ENCODE measurements at regions not wholly inside any gene's neighbourhood (a gene's known extent, or its start where the extent isn't known, plus 50 kb on each side); places are given as distances from the start of the nearest gene placed in this dataset.
"Not testable (repeated sequence)": the region's sequence is repeated elsewhere in the genome, so short reads cannot be mapped to it uniquely, and the experiment has no call there.

GRCh38 chr4:166198516-166199310 lies 325.7 kb downstream of the TLL1 start:
- Histone ChIP-seq H3K36me3 (no peaks in the 10 kb centered on the region), H3K27ac (no peak overlapping the region), H3K4me3 (no peak overlapping the region), H3K27me3 (no peaks in the 10 kb centered on the region), H3K9me3 (no peaks in the 10 kb centered on the region), H3K4me1 (no peaks in the 10 kb centered on the region)
- intact Hi-C loops (cut with DNase I) = no loop called here
- no peak for DNase-seq
- TF ChIP-seq POLR2AphosphoS5 (IDR thresholded peaks at IDR 0.05) (no peak), EP300 (IDR thresholded peaks at IDR 0.05) (no peak), CTCF (IDR thresholded peaks at IDR 0.05) (no peak), POLR2A (IDR thresholded peaks at IDR 0.05) (no peak)
- 88 to 91% methylated on average over 12 of the region's 12 CpGs for WGBS, 2 donors

GRCh38 chr4:166202991-166203390 lies 330.0 kb downstream of the TLL1 start:
- DNase-seq = no peak
- Histone ChIP-seq H3K36me3 (no peaks in the 10 kb centered on the region), H3K27ac (no peak overlapping the region), H3K27me3 (no peaks in the 10 kb centered on the region), H3K9me3 (no peaks in the 10 kb centered on the region), H3K4me1 (no peaks in the 10 kb centered on the region), H3K4me3 (no peak overlapping the region)
- intact Hi-C loops (cut with DNase I) = no loop called here
- WGBS, 2 donors = 86 to 90% methylated on average over 4 of the region's 4 CpGs
- TF ChIP-seq CTCF (IDR thresholded peaks at IDR 0.05) (no peak), EP300 (IDR thresholded peaks at IDR 0.05) (no peak), POLR2A (IDR thresholded peaks at IDR 0.05) (no peak), POLR2AphosphoS5 (IDR thresholded peaks at IDR 0.05) (no peak)

GRCh38 chr4:166212326-166212725 lies 339.3 kb downstream of the TLL1 start:
- whole genome bisulfite sequencing, 2 donors = 88 to 90% methylated on average over 4 of the region's 4 CpGs
- DNase-seq; H3K4me1 ChIP-seq; H3K36me3 ChIP-seq; H3K27me3 ChIP-seq; H3K4me3 ChIP-seq; intact Hi-C loops (cut with DNase I); H3K27ac ChIP-seq: not testable (repeated sequence)
- H3K9me3 ChIP-seq = peaks cover 0 to 14% (median 6%) of the 10 kb centered on the region in 4 donors

GRCh38 chr4:166222271-166222670 lies 349.2 kb downstream of the TLL1 start:
- no peaks in the 10 kb centered on the region for H3K27me3 ChIP-seq
- 47 to 68% methylated on average over 1 of the region's 1 CpG for WGBS, 2 donors
- intact Hi-C loops (cut with DNase I) = no loop called here
- DNase-seq = no peak
- no peak overlapping the region for H3K27ac ChIP-seq
- H3K36me3 ChIP-seq = no peaks in the 10 kb centered on the region
- no peak overlapping the region for H3K4me3 ChIP-seq
- no peaks in the 10 kb centered on the region for H3K9me3 ChIP-seq
- H3K4me1 ChIP-seq = no peaks in the 10 kb centered on the region
- TF ChIP-seq EP300 (IDR thresholded peaks at IDR 0.05) (no peak), CTCF (IDR thresholded peaks at IDR 0.05) (no peak), POLR2A (IDR thresholded peaks at IDR 0.05) (no peak), POLR2AphosphoS5 (IDR thresholded peaks at IDR 0.05) (no peak)

- Histone ChIP-seq H3K4me3 (no peak overlapping the region), H3K9me3 (no peaks in the 10 kb centered on the region), H3K27ac (no peak overlapping the region), H3K27me3 (no peaks in the 10 kb centered on the region), H3K4me1 (no peaks in the 10 kb centered on the region), H3K36me3 (no peaks in the 10 kb centered on the region)
- no peak for DNase-seq
- TF ChIP-seq EP300 (IDR thresholded peaks at IDR 0.05) = no peak
- TF ChIP-seq POLR2A (IDR thresholded peaks at IDR 0.05) = no peak
- TF ChIP-seq POLR2AphosphoS5 (IDR thresholded peaks at IDR 0.05) = no peak
- no peak for TF ChIP-seq CTCF (IDR thresholded peaks at IDR 0.05)
- intact Hi-C loops (cut with DNase I) = no loop called here
- 90 to 92% methylated on average over 10 of the region's 10 CpGs for WGBS, 2 donors
Measured at GRCh38 chr4:166228112-166228511, 355.1 kb downstream of the TLL1 start.

All from sigmoid colon (tissue), 6 donors.